Peyer's patch (tissue), 4 donors: ENCODE measurements at regions not wholly inside any gene's neighbourhood (a gene's known extent, or its start where the extent isn't known, plus 50 kb on each side); places are given as distances from the start of the nearest gene placed in this dataset.

Experiments
- DNase-seq, 3 donors: peaks; one replicate each; pipeline ENCODE4 v3.0.0-alpha.2; 2017 to 2019
- H3K27ac ChIP-seq, 4 donors: fragments of 200-600 bp; sonication (generic); one replicate each; pipeline ENCODE4 v1.5.1; 2016 to 2019
- H3K27me3 ChIP-seq, 2 donors: fragments of 200-600 bp; sonication (generic); one replicate each; pipeline ENCODE4 v1.5.1; 2019
- H3K36me3 ChIP-seq, 3 donors: fragments of 200-600 bp; sonication (generic); one replicate each; pipeline ENCODE4 v1.5.1; 2016 to 2019
- H3K4me1 ChIP-seq, 4 donors: fragments of 200-600 bp; sonication (generic); one replicate each; pipeline ENCODE4 v1.5.1; 2016 to 2019
- H3K4me3 ChIP-seq, 4 donors: fragments of 200-600 bp; sonication (generic); 1 replicate in 3 of 4; 2 replicates in 1 of 4; pipeline ENCODE4 v1.5.1; 2016 to 2019; ENCODE audit warnings: mild to moderate bottlenecking in 1 of 4
- H3K9me3 ChIP-seq, 4 donors: fragments of 200-600 bp; sonication (generic); one replicate each; pipeline ENCODE4 v1.5.1; 2016 to 2019; ENCODE audit warnings: mild to moderate bottlenecking in 1 of 4
- POLR2A ChIP-seq, 2 donors: fragments of 450-650 bp; IDR thresholded peaks; one replicate each; pipeline ENCODE4 v1.5.1; 2017; ENCODE audit warnings: antibody characterized with exemption in 2 of 2, mild to moderate bottlenecking in 2 of 2, moderate library complexity in 2 of 2
- TF ChIP-seq, protein P1 (sequence below), 6 experiments: fragments of 450-650 bp in 4 of 6; fragments of 200-600 bp in 2 of 6; sonication (generic) in 1 of 6; IDR thresholded peaks; one replicate each; pipeline ENCODE4 v1.5.1; 2017 to 2019; ENCODE audit warnings: antibody characterized with exemption in 6 of 6, mild to moderate bottlenecking in 3 of 6, moderate library complexity in 1 of 6

GRCh38 chr15:77716632-77717332 lies 84.1 kb upstream of the LINGO1 start:
- Histone ChIP-seq H3K9me3 (no peaks in the 10 kb centered on the region), H3K27me3 (no peaks in the 10 kb centered on the region), H3K4me1 (no peaks in the 10 kb centered on the region), H3K27ac (no peak overlapping the region), H3K4me3 (no peak overlapping the region), H3K36me3 (no peaks in the 10 kb centered on the region)
- TF ChIP-seq, protein P1, sequence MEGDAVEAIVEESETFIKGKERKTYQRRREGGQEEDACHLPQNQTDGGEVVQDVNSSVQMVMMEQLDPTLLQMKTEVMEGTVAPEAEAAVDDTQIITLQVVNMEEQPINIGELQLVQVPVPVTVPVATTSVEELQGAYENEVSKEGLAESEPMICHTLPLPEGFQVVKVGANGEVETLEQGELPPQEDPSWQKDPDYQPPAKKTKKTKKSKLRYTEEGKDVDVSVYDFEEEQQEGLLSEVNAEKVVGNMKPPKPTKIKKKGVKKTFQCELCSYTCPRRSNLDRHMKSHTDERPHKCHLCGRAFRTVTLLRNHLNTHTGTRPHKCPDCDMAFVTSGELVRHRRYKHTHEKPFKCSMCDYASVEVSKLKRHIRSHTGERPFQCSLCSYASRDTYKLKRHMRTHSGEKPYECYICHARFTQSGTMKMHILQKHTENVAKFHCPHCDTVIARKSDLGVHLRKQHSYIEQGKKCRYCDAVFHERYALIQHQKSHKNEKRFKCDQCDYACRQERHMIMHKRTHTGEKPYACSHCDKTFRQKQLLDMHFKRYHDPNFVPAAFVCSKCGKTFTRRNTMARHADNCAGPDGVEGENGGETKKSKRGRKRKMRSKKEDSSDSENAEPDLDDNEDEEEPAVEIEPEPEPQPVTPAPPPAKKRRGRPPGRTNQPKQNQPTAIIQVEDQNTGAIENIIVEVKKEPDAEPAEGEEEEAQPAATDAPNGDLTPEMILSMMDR (IDR thresholded peaks at IDR 0.05) = no peak
- no peak for TF ChIP-seq POLR2A (IDR thresholded peaks at IDR 0.05)
- DNase-seq = no peak

GRCh38 chr15:77715860-77716259 lies 83.1 kb upstream of the LINGO1 start:
- DNase-seq = no peak
- H3K27ac ChIP-seq = no peak overlapping the region
- no peak for TF ChIP-seq POLR2A (IDR thresholded peaks at IDR 0.05)
- TF ChIP-seq, protein P1 (IDR thresholded peaks at IDR 0.05) = no peak
- H3K9me3 ChIP-seq = no peaks in the 10 kb centered on the region
- H3K27me3 ChIP-seq = no peaks in the 10 kb centered on the region
- no peaks in the 10 kb centered on the region for H3K36me3 ChIP-seq
- no peak overlapping the region for H3K4me3 ChIP-seq
- H3K4me1 ChIP-seq = no peaks in the 10 kb centered on the region

DNA sequence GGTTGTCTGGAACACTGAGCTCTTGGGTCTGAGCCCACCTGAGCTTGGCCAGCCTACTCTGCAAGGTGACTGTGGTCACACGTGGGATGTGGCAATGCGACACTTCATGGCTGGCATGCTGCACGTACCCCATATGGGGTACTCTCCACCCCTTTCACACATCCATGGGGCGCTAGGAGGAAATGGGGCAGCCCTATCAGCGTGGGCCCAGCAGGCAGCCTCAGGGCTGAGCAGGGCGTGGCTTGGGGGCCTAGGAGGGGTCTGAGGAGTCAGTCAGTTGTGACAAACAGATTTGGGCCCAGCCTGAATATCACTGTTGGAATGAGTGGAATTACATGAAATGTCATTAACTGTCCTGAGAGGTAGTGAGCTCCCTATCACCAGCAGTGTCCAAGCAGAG lies 82.3 kb upstream of the LINGO1 start:
- Histone ChIP-seq H3K27me3 (no peaks in the 10 kb centered on the region), H3K27ac (no peak overlapping the region), H3K4me3 (no peak overlapping the region), H3K4me1 (no peaks in the 10 kb centered on the region), H3K9me3 (no peaks in the 10 kb centered on the region), H3K36me3 (no peaks in the 10 kb centered on the region)
- no peak for TF ChIP-seq POLR2A (IDR thresholded peaks at IDR 0.05)
- TF ChIP-seq, protein P1 (IDR thresholded peaks at IDR 0.05) = no peak
- DNase-seq = no peak

DNA sequence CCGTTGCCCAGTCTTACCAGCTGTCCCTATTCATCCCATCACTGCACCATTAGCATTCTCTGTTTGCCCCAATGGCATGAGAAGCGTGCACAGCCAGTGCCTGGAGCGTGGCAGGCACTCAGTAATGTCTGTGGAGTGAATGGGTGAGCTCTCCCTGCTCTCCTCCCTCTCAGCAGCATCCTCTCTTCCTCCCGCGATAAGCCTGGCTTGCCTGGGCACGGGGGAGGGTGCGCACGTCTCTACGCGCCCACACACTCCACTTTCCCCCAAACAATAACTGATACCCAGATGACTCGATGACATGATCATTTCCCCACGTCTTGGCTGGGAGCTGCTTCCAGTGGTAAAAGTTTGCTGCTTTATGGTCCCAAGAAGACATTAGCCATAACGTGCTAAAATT lies 81.8 kb upstream of the LINGO1 start:
- no peak for DNase-seq
- no peak for TF ChIP-seq POLR2A (IDR thresholded peaks at IDR 0.05)
- TF ChIP-seq, protein P1 (IDR thresholded peaks at IDR 0.05) = no peak
- no peaks in the 10 kb centered on the region for H3K36me3 ChIP-seq
- no peaks in the 10 kb centered on the region for H3K9me3 ChIP-seq
- no peaks in the 10 kb centered on the region for H3K4me1 ChIP-seq
- H3K27ac ChIP-seq = no peak overlapping the region
- H3K4me3 ChIP-seq = no peak overlapping the region
- no peaks in the 10 kb centered on the region for H3K27me3 ChIP-seq

DNA sequence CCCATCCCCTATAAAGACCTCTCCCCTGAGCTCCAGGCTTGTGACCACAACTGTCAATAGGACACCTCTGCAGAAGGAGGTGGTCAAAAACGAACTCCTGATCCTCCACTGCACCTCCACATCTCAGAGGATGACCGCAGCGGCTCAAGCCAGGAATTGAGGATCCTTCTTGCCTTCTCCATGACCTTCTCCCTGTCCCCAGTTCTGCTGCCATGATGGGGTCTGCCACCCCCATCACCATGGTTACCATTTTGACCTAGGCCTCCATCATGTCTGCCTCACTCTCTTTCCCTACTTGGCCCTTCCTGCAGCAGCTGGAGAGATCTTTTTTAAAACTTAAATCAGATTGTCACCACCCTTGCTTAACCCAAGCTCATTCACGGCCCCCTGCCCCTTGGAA lies 81.3 kb upstream of the LINGO1 start:
- H3K36me3 ChIP-seq = no peaks in the 10 kb centered on the region
- H3K27me3 ChIP-seq = no peaks in the 10 kb centered on the region
- H3K9me3 ChIP-seq = no peaks in the 10 kb centered on the region
- H3K4me1 ChIP-seq = no peaks in the 10 kb centered on the region
- DNase-seq = no peak
- TF ChIP-seq, protein P1 (IDR thresholded peaks at IDR 0.05) = no peak
- TF ChIP-seq POLR2A (IDR thresholded peaks at IDR 0.05) = no peak
- H3K4me3 ChIP-seq = no peak overlapping the region
- no peak overlapping the region for H3K27ac ChIP-seq

- Histone ChIP-seq H3K27me3 (no peaks in the 10 kb centered on the region), H3K36me3 (no peaks in the 10 kb centered on the region), H3K27ac (no peak overlapping the region), H3K4me3 (no peak overlapping the region), H3K4me1 (no peaks in the 10 kb centered on the region), H3K9me3 (no peaks in the 10 kb centered on the region)
- DNase-seq = no peak
- no peak for TF ChIP-seq POLR2A (IDR thresholded peaks at IDR 0.05)
- TF ChIP-seq, protein P1 (IDR thresholded peaks at IDR 0.05) = no peak
Measured at GRCh38 chr15:77713281-77713680, 80.6 kb upstream of the LINGO1 start.
